ENCODE measurements at regions not wholly inside any gene's neighbourhood (a gene's known extent, or its start where the extent isn't known, plus 50 kb on each side); places are given as distances from the start of the nearest gene placed in this dataset.

DNA sequence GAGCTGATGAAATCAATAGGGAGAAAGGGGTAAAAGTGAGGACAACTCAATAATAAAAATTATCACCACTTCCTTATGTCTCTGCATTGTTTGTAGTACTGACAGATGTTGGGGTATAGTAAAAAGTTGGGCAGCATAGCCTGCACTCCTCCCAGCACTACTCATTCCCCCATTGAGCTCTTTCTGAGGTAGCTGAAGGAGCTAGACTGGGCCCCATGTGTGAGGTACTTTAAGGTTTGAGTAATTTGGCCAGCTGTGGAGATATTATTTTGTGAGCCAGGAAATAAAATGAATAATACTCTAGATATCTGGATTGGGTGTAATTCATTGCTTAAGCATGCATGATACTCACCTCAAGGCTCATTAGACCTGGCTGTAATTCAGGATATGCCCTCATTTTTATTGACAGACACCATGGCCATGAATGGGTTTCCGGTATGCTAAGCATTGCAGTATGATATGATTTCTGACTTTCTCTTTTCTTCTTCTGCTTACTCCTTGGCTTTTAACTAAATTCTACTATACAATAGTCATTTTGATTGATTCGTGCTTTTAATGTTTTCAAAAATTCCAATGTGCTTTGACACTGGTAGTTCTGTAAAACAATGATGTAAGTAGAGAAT lies 283.9 kb upstream of the RIMS1 start:
- no peaks in the 10 kb centered on the region for H3K27me3 ChIP-seq (ENCODE audit: control insufficient read depth, insufficient read depth, low read length)
- H3K36me3 ChIP-seq (ENCODE audit: control insufficient read depth, insufficient read depth, low read length): no peaks in the 10 kb centered on the region
- peak; percentile 23 for DNase-seq (ENCODE audit: low read depth)
- no peak overlapping the region for H3K4me3 ChIP-seq (ENCODE audit: low read depth, low read length)
- TF ChIP-seq, protein P1, sequence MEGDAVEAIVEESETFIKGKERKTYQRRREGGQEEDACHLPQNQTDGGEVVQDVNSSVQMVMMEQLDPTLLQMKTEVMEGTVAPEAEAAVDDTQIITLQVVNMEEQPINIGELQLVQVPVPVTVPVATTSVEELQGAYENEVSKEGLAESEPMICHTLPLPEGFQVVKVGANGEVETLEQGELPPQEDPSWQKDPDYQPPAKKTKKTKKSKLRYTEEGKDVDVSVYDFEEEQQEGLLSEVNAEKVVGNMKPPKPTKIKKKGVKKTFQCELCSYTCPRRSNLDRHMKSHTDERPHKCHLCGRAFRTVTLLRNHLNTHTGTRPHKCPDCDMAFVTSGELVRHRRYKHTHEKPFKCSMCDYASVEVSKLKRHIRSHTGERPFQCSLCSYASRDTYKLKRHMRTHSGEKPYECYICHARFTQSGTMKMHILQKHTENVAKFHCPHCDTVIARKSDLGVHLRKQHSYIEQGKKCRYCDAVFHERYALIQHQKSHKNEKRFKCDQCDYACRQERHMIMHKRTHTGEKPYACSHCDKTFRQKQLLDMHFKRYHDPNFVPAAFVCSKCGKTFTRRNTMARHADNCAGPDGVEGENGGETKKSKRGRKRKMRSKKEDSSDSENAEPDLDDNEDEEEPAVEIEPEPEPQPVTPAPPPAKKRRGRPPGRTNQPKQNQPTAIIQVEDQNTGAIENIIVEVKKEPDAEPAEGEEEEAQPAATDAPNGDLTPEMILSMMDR (IDR thresholded peaks at IDR 0.05; ENCODE audit: insufficient read depth, low read length, poor library complexity, severe bottlenecking): no peak

DNA sequence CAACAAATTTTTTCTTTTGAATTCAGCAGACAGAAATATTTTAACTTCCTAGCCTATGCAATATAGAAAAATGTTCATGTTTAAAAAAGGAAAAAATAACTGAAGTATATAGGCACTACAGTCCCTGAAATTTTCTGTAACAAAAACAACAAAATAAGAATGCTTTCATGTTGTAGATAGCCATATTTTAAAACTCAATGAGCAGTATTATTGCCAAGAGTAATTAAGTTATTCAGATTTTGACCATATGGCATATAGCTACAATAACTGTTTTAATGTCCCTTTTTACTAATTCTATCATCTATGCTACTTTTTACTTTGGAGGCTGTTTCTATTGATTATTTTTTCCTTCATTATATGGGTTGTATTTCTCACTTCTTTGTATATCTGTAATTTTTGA lies 283.3 kb upstream of the RIMS1 start:
- no peaks in the 10 kb centered on the region for H3K36me3 ChIP-seq (ENCODE audit: control insufficient read depth, insufficient read depth, low read length)
- TF ChIP-seq, protein P1 (IDR thresholded peaks at IDR 0.05; ENCODE audit: insufficient read depth, low read length, poor library complexity, severe bottlenecking): no peak
- no peak overlapping the region for H3K4me3 ChIP-seq (ENCODE audit: low read depth, low read length)
- H3K27me3 ChIP-seq (ENCODE audit: control insufficient read depth, insufficient read depth, low read length): no peaks in the 10 kb centered on the region
- DNase-seq (ENCODE audit: low read depth): no peak

DNA sequence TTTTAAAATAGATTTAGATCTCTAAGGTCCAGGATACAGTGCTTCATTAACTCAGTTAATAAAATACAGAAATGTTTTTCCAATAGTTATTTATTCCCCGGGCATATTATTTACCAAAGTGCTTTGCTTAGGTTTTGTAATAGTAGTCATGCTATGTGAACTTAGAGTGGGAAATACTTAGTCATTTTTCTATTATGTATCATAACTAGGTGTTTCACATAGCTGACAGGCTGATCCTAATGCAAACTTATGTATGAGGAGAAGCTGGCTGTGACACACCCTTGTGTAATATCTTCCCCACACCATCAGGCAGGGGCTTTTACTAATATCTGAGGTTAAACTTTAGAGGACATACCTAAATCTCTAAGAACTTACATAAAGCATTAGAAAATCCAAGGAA lies 277.7 kb upstream of the RIMS1 start:
- DNase-seq (ENCODE audit: low read depth): no peak
- H3K27me3 ChIP-seq (ENCODE audit: control insufficient read depth, insufficient read depth, low read length): no peaks in the 10 kb centered on the region
- TF ChIP-seq, protein P1 (IDR thresholded peaks at IDR 0.05; ENCODE audit: insufficient read depth, low read length, poor library complexity, severe bottlenecking): no peak
- no peak overlapping the region for H3K4me3 ChIP-seq (ENCODE audit: low read depth, low read length)
- H3K36me3 ChIP-seq (ENCODE audit: control insufficient read depth, insufficient read depth, low read length): no peaks in the 10 kb centered on the region

DNA sequence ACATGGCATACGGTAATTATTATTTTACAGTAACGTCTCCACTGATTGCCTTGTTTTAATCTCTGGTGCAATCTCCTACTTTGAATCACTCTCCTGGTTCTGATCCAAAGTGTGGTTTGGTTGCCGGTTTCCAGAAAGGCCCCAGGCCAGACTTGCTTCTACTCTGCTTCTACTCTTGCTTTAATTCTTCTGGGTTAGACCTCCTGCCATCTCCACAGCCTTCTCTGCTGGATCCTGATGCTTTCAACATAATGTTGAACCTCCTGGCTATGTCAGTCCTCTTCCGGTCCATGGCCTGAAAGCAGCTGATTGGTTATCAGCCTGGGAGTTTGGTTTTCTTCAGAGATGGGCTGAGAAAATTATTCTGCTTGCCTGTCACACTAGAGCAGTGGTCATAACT lies 266.5 kb upstream of the RIMS1 start:
- Histone ChIP-seq H3K4me3 (ENCODE audit: low read depth, low read length) (no peak overlapping the region), H3K27me3 (ENCODE audit: control insufficient read depth, insufficient read depth, low read length) (no peaks in the 10 kb centered on the region), H3K36me3 (ENCODE audit: control insufficient read depth, insufficient read depth, low read length) (no peaks in the 10 kb centered on the region)
- TF ChIP-seq, protein P1 (IDR thresholded peaks at IDR 0.05; ENCODE audit: insufficient read depth, low read length, poor library complexity, severe bottlenecking): no peak
- DNase-seq (ENCODE audit: low read depth): no peak

DNA sequence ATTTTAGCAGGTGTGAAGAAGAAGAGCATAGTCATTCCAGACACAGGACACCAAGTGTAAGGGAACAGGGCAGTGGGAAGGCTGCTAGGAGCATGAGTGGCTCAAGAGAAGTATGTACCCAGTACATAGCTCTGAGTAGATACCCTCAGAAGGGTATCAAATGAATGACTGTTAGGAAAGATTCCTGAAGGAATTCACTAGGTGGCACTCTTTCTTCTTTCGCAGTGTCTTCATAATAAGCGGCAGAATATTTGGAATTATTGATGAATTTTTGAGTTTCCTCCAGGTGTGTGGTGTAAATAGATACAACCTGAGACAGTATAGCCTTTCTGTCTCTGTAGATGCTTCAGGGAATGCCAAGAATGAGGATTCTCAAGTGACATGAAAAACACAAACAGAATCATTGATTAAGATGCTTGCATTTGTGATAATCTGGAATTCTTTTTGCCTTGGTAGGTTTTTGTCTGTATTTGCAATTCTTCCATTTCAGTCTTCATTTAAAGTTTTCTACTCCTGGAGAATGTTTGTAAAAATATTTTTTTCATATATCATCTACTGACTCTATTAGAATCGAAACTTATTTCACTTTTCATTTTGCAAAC lies 264.3 kb upstream of the RIMS1 start:
- Histone ChIP-seq H3K27me3 (ENCODE audit: control insufficient read depth, insufficient read depth, low read length) (no peaks in the 10 kb centered on the region), H3K36me3 (ENCODE audit: control insufficient read depth, insufficient read depth, low read length) (no peaks in the 10 kb centered on the region), H3K4me3 (ENCODE audit: low read depth, low read length) (no peak overlapping the region)
- TF ChIP-seq, protein P1 (IDR thresholded peaks at IDR 0.05; ENCODE audit: insufficient read depth, low read length, poor library complexity, severe bottlenecking): peak; percentile 65
- DNase-seq (ENCODE audit: low read depth): no peak

DNA sequence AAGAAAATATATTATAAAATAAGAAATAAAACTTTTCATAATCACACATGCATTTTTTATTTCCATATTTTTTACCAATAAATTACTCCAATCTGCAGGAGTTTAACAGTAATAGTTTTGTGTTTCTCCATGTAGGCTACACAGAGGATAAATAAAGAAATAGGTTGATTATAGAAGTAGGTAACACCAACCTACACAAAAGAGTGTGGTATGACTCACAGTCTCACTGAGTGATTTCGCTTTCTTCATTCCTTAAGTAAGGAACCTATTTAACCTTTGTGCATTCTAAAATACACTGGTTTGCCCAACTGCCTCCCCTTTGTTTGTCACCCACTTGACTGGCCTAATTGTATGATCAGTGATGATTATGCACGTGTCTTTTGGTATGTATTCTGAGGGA lies 244.2 kb upstream of the RIMS1 start:
- TF ChIP-seq, protein P1 (IDR thresholded peaks at IDR 0.05; ENCODE audit: insufficient read depth, low read length, poor library complexity, severe bottlenecking): no peak
- H3K36me3 ChIP-seq (ENCODE audit: control insufficient read depth, insufficient read depth, low read length): no peaks in the 10 kb centered on the region
- no peaks in the 10 kb centered on the region for H3K27me3 ChIP-seq (ENCODE audit: control insufficient read depth, insufficient read depth, low read length)
- H3K4me3 ChIP-seq (ENCODE audit: low read depth, low read length): no peak overlapping the region
- no peak for DNase-seq (ENCODE audit: low read depth)
